ENCODE measurements at regions not wholly inside any gene's neighbourhood (a gene's known extent, or its start where the extent isn't known, plus 50 kb on each side); places are given as distances from the start of the nearest gene placed in this dataset.

- TF ChIP-seq CTCF (IDR thresholded peaks at IDR 0.05; ENCODE audit: low read depth, low read length, missing input control) (no peak), TAF1 (conservative IDR thresholded peaks at IDR 0.05) (no peak), FOXA1 (IDR thresholded peaks at IDR 0.05) (no peak)
Observed at GRCh38 chr14:49191380-49191779, 394.8 kb downstream of the RPS29 start.
